Esophagus squamous epithelium (tissue), 5 donors: ENCODE measurements at regions not wholly inside any gene's neighbourhood (a gene's known extent, or its start where the extent isn't known, plus 50 kb on each side); places are given as distances from the start of the nearest gene placed in this dataset.
A peak's percentile ranks its signal among the peaks of the same experiment; 100 is the strongest.

Source experiments
- DNase-seq: peaks from one replicate; lab custom pipeline; 2025; lab: John Stamatoyannopoulos, UW
- H3K27ac ChIP-seq, 4 donors: fragments of 200-600 bp; sonication (generic); one replicate each; pipeline ENCODE4 v1.5.1; 2016 to 2019; ENCODE audit warnings: mild to moderate bottlenecking in 1 of 4
- H3K27me3 ChIP-seq, 4 donors: fragments of 200-600 bp; sonication (generic); 1 replicate in 3 of 4; 2 replicates in 1 of 4; pipeline versions ENCODE4 v1.5.1 to v1.6.0; 2017 to 2021; ENCODE audit warnings: antibody characterized with exemption in 1 of 4
- H3K36me3 ChIP-seq, 3 donors: fragments of 200-600 bp; sonication (generic); one replicate each; pipeline ENCODE4 v1.5.1; 2016 to 2019
- H3K4me1 ChIP-seq, 3 donors: fragments of 200-600 bp; sonication (generic); one replicate each; pipeline ENCODE4 v1.5.1; 2017 to 2019
- H3K4me3 ChIP-seq, 4 donors: fragments of 200-600 bp; sonication (generic); 1 replicate in 3 of 4; 2 replicates in 1 of 4; pipeline ENCODE4 v1.5.1; 2016 to 2019; ENCODE audit warnings: mild to moderate bottlenecking in 2 of 4, moderate library complexity in 1 of 4
- H3K9me3 ChIP-seq, 3 donors: fragments of 200-600 bp; sonication (generic); one replicate each; pipeline ENCODE4 v1.5.1; 2016 to 2019
- POLR2A ChIP-seq, 4 donors: fragments of 450-650 bp; IDR thresholded peaks; one replicate each; pipeline ENCODE4 v1.6.1; 2017; ENCODE audit warnings: antibody characterized with exemption in 4 of 4, mild to moderate bottlenecking in 4 of 4, moderate library complexity in 3 of 4
- WGBS, 2 donors: methylation state at CpG; one replicate each; pipeline ENCODE4 v1.1.5; 2018; 5-methylcytosine and 5-hydroxymethylcytosine counted together
- intact Hi-C: fragments of 100-400 bp; cut with DNase I; formaldehyde crosslinking; loops from one replicate; pipeline ENCODE4 v1.15.0; 2022
- TF ChIP-seq, protein P1 (sequence below), 6 experiments: fragments of 450-650 bp in 4 of 6; fragments of 200-600 bp in 2 of 6; sonication (generic) in 2 of 6; IDR thresholded peaks; one replicate each; pipeline ENCODE4 v1.5.1; 2016 to 2019; ENCODE audit warnings: antibody characterized with exemption in 6 of 6, mild to moderate bottlenecking in 4 of 6, moderate library complexity in 4 of 6
- donor health status: DM: yes; HTN: yes; CAD: no.

DNA sequence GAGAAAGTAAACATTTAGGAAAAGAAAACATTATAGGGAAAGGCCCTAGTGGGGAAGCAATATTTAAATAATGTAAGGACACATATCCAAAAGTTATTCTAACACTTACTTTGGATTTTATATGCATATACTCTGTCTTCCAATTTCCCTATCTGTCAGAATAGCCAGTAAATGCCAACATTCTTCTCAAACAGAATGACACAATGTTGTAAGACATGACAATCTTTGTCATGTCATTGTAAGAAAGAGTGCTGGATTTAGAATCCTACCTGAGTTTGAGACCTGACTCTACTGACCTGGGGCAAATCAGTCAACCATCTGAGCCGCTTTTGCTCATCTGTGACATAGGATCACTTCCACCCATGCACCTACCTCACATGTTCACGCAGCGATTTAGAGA is 198.3 kb downstream of the PHLDA1 start:
- 66 to 85% methylated on average over 3 of the region's 3 CpGs for WGBS, 2 donors
- Histone ChIP-seq H3K36me3 (no peaks in the 10 kb centered on the region), H3K4me3 (no peak overlapping the region), H3K4me1 (peaks cover 0 to 17% (median 0%) of the 10 kb centered on the region in 3 donors), H3K9me3 (no peaks in the 10 kb centered on the region), H3K27ac (no peak overlapping the region), H3K27me3 (no peaks in the 10 kb centered on the region)
- DNase-seq, result no peak
- intact Hi-C loops, result no loop called here
- TF ChIP-seq, protein P1, sequence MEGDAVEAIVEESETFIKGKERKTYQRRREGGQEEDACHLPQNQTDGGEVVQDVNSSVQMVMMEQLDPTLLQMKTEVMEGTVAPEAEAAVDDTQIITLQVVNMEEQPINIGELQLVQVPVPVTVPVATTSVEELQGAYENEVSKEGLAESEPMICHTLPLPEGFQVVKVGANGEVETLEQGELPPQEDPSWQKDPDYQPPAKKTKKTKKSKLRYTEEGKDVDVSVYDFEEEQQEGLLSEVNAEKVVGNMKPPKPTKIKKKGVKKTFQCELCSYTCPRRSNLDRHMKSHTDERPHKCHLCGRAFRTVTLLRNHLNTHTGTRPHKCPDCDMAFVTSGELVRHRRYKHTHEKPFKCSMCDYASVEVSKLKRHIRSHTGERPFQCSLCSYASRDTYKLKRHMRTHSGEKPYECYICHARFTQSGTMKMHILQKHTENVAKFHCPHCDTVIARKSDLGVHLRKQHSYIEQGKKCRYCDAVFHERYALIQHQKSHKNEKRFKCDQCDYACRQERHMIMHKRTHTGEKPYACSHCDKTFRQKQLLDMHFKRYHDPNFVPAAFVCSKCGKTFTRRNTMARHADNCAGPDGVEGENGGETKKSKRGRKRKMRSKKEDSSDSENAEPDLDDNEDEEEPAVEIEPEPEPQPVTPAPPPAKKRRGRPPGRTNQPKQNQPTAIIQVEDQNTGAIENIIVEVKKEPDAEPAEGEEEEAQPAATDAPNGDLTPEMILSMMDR (IDR thresholded peaks at IDR 0.05), result no peak
- TF ChIP-seq POLR2A (IDR thresholded peaks at IDR 0.05), result no peak

DNA sequence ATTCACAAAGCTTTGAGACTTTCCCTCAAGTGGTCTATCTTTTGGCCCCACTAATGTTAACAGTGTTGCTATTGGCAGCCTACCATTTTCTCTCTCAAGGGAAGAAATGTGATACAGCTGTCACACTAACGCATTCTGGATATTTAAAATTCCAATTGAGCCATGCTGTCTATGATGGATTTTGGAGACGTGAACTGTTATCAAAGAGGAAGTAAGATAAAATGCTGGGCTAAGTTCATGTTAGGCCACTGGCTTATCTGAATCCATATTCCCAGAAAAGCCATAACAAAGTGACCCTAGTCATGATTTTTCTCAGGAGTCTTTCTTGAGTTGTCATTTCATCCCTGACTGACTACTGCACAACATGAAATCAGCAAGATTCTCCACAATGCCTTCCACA is 200.2 kb downstream of the PHLDA1 start:
- Histone ChIP-seq H3K27ac (no peak overlapping the region), H3K36me3 (no peaks in the 10 kb centered on the region), H3K27me3 (no peaks in the 10 kb centered on the region), H3K4me3 (no peak overlapping the region), H3K4me1 (peaks cover 0 to 12% (median 0%) of the 10 kb centered on the region in 3 donors), H3K9me3 (no peaks in the 10 kb centered on the region)
- 70 to 85% methylated on average over 2 of the region's 2 CpGs for WGBS, 2 donors
- intact Hi-C loops, result no loop called here
- TF ChIP-seq, protein P1 (IDR thresholded peaks at IDR 0.05), result no peak
- TF ChIP-seq POLR2A (IDR thresholded peaks at IDR 0.05), result no peak
- DNase-seq, result no peak

DNA sequence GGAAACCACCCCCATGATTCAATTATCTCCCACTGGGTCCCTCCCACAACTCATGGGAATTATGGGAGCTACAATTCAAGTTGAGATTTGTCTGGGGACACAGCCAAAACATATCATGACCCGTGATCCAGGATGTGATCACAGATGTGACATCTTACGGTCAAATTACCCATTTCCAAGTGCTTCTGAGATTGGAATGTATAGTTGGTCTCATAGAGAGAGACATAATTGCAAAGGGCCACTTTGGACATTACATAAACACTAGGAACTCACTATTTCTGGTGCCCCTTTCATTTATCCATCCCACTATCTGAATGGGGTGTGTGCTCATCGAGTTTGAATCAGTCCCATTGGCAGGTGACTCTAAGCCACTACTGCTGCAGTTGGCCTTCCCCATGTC is 204.5 kb downstream of the PHLDA1 start:
- no peak for TF ChIP-seq POLR2A (IDR thresholded peaks at IDR 0.05)
- TF ChIP-seq, protein P1 (IDR thresholded peaks at IDR 0.05), result no peak
- no peak overlapping the region for H3K4me3 ChIP-seq
- H3K27ac ChIP-seq, result no peak overlapping the region
- intact Hi-C loops, result no loop called here
- no peaks in the 10 kb centered on the region for H3K27me3 ChIP-seq
- DNase-seq, result no peak
- H3K4me1 ChIP-seq, result peaks cover 7 to 22% (median 7%) of the 10 kb centered on the region in 3 donors
- no peaks in the 10 kb centered on the region for H3K9me3 ChIP-seq
- 80 to 87% methylated on average over 3 of the region's 3 CpGs for WGBS, 2 donors
- no peaks in the 10 kb centered on the region for H3K36me3 ChIP-seq

DNA sequence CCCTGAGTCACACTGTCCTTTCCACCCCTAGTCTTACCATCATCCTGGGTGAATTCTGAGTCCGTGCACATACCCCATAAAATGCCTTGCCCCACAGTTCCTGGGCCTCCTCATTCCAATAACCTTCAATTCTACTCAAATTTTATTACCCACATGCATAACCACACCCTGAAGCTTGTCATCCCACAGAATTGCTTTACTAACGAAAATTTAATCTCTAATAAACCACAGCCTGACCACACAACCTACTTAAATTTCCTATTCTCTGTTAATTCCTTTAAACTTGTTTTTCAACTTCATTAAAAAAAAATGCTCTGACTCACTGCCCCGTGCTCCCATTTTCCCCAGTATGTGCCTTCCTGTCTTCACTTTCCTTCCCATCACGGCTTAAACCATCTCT is 205.9 kb downstream of the PHLDA1 start:
- no peak for DNase-seq
- no peaks in the 10 kb centered on the region for H3K27me3 ChIP-seq
- H3K4me3 ChIP-seq, result no peak overlapping the region
- no peaks in the 10 kb centered on the region for H3K9me3 ChIP-seq
- TF ChIP-seq POLR2A (IDR thresholded peaks at IDR 0.05), result no peak
- TF ChIP-seq, protein P1 (IDR thresholded peaks at IDR 0.05), result no peak
- WGBS, 2 donors, result 30 to 39% methylated on average over 4 of the region's 4 CpGs
- H3K36me3 ChIP-seq, result no peaks in the 10 kb centered on the region
- H3K27ac ChIP-seq, result peak overlapping the region in 1 of 4 donors; percentile 11
- H3K4me1 ChIP-seq, result peaks cover 7 to 30% (median 7%) of the 10 kb centered on the region in 3 donors
- intact Hi-C loops, result no loop called here

DNA sequence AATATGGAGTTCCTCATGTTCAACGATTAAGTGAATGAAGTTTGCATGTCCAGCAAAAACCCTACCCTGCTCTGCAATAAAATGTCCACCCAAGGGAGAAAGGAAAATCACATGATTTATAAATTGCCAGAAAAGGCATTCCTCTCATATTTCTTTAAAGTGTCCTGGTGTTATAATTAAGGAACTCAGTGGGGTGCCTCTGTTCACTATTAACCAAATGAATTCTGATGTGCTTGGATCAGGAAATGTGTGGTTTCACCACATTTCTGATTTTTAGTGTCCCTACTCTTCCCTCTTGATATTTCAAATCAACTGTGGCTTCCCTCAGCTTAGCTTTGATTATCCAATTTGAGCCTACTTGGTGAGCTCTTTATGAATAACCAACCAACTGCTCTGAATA is 208.1 kb downstream of the PHLDA1 start:
- no peaks in the 10 kb centered on the region for H3K36me3 ChIP-seq
- H3K4me1 ChIP-seq, result peaks cover 7 to 45% (median 15%) of the 10 kb centered on the region in 3 donors
- no peak overlapping the region for H3K4me3 ChIP-seq
- no peaks in the 10 kb centered on the region for H3K9me3 ChIP-seq
- intact Hi-C loops, result no loop called here
- H3K27me3 ChIP-seq, result no peaks in the 10 kb centered on the region
- TF ChIP-seq POLR2A (IDR thresholded peaks at IDR 0.05), result no peak
- TF ChIP-seq, protein P1 (IDR thresholded peaks at IDR 0.05), result no peak
- no peak overlapping the region for H3K27ac ChIP-seq
- 80 to 93% methylated on average over 1 of the region's 1 CpG for WGBS, 2 donors
- DNase-seq, result no peak
